ENCODE measurements at regions not wholly inside any gene's neighbourhood (a gene's known extent, or its start where the extent isn't known, plus 50 kb on each side); places are given as distances from the start of the nearest gene placed in this dataset.

DNA sequence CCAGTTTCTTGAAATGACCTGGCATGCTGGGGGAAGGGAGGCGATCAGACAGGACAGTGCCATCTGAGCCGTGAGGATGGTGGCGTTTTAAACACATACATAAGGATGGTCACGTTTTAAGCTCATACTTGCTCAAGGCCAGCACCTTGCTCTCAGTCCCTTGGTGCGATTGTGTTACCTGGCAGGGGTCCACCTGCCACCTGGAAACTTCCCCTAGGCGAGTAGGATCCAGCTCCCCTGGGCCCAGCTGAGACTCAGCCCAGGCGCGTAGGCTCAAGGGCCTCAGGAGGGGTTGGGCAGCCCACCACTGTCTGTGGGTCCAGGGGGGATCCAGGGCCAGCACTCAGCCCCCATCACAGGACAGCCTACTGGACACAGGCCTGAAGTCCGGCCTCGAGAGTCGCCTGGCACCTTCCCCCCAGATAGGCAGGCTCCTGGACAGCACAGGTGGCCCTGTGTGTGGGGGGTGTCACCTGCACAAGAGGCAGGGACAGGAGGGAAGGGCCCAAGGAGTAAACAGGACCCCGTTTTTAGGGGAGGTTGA lies 185.8 kb downstream of the BRD1 start:
- no peak for DNase-seq (ENCODE audit: low read depth)

DNA sequence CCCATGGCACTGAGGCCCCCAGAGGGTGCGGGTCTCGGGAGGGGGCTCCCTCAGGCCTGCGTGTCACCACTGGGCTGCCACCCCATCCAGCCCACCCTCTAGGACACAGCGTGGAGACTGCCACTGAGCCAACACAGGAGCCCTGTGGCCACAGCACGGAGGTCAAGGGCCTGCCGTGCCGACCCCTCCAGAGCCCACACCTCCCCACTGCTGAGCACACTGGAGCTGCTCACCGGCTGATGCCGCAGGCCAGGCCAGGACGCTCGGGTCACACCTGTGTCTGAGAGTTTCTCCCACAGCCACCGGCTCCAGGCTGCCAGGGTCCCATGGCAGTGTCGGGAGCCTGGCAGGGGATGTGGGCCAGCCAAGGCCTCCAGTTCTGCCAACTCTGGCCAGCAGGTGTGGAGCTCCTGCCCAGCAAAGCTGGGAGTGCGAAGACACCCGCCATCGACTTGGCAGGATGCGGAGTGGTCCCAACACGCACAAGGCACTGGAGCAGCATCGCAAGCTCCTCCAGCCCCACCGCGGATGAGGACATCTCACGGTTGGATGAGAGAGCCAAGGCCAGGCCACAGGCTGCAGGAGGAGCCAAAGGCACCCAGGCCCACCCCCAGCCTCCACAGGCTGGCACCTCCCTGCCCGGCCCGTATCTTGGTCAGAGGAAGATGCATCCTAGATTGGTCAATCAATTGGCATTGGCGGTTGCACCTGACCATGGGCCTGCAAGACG lies 187.1 kb downstream of the BRD1 start:
- no peak for DNase-seq (ENCODE audit: low read depth)

DNA sequence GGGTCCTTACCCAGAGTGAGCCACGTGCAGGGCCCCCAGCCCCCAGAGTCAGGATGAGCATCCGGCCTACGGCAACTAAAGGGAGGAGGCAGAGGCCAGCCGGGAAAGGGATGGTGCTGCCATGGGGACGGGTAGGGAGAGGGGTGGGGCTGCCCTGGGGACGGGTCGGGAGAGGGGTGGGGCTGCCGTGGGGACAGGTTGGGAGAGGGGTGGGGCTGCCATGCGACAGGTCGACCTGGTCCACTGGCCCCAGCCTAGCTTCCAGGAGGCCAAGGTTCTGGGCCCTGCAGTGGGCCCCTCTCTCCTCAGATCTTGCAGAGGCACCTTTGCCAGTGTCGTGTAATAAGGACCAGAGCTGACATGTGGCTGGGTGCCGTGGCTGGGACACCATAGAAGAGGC lies 187.7 kb downstream of the BRD1 start:
- no peak for DNase-seq (ENCODE audit: low read depth)

DNA sequence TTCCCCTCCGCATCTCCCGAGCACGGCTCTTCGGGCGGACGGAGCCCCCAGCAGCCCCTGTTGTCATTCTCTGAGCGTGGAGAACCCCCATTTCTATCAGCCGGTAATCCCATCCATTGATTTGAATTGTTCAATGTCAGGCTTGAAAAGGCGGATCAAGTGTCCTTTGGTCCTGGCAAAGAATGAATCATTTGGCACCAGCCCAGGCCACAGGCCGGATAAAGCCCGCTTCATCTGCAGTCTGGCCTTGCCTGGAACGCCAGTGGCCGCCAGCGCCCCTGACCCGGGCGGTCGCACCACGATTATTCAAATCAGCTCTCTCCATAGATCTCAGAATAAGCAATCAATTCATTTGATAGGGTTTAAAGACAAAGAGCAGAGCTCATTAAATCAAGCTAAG lies 188.9 kb downstream of the BRD1 start:
- DNase-seq (ENCODE audit: low read depth), result peak; percentile 63

DNA sequence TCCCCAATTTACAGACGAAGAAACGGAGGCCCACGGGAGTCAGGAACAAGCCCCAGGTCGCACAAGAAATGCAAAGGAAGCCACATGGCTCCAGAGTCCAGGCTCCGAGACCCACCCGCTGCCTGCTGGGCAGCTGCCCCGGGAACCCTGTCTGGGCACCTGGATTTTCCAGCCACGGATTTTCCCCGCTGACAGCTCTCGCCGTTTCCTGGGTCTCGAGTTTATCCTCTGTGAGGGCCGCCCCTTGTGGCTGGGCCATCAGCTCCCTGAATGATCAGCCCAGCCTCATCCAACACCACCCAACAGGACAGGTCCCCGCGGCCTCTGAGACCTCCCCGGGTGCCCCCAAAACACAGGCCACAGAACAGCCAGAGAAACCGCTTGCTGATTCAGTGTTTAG lies 189.7 kb downstream of the BRD1 start:
- no peak for DNase-seq (ENCODE audit: low read depth)

DNA sequence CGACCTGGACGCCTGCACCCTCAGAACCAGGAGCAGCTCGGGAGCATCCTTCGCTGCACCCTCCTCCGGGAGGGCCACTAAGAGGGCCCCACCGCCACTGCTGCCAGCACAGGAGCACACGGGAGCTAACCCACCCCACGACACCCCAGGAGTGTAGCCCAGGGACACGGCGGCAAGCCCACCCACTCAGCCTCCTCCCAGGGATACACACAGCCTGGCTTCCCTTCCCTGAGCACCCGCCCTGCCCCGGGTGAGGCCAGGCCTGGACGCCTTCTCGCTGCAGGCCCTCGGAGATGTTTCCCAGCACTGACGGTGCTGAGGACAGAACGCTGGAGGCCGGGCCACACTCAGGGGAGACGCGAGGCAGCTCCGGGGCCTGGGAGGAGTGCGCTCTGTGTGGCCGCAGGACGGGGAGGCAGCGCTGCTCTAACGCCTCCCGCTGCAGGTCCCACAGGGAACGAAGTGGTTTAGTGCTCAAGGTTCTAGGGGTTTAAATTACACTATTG lies 190.4 kb downstream of the BRD1 start:
- DNase-seq (ENCODE audit: low read depth), result no peak

DNA sequence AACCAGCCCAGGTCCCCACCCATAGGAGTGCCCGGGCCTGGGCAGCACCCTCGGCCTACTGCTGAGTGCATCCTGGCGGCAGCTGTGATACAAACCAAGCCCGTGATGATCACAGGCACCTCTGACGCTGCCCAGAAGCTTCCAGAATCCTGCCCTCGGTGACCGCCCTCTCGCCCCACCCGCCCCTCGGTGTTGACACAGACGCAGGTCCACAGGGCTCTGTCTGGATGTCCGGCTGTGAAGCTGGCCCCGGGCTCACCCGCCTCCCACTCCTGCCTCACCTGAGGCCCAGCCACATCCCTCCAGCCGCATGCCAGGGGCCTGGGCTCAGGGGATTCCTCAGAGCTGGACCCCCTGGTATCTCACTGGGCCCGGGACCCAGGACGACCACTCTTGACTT lies 191.0 kb downstream of the BRD1 start:
- DNase-seq (ENCODE audit: low read depth), result no peak

DNA sequence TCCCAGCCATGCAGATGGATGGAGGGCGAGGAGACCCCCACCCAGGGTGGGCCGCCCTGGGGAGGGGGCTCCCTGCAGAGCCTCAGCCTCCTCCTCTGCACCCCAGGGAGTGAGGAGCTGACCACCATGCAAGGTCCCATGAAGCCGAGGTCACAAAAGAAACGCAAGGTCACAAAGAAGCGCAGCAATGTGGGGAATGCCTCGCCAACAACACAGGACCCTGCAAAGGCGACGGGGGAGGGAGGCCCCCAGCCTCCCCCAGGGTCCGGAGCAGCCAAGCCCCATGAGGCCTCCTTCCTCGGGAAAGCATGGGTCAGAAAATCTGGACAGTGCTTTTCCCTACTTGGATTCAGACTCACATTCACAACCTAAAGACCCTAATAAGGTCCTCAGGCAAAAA lies 191.5 kb downstream of the BRD1 start:
- DNase-seq (ENCODE audit: low read depth), result no peak

DNA sequence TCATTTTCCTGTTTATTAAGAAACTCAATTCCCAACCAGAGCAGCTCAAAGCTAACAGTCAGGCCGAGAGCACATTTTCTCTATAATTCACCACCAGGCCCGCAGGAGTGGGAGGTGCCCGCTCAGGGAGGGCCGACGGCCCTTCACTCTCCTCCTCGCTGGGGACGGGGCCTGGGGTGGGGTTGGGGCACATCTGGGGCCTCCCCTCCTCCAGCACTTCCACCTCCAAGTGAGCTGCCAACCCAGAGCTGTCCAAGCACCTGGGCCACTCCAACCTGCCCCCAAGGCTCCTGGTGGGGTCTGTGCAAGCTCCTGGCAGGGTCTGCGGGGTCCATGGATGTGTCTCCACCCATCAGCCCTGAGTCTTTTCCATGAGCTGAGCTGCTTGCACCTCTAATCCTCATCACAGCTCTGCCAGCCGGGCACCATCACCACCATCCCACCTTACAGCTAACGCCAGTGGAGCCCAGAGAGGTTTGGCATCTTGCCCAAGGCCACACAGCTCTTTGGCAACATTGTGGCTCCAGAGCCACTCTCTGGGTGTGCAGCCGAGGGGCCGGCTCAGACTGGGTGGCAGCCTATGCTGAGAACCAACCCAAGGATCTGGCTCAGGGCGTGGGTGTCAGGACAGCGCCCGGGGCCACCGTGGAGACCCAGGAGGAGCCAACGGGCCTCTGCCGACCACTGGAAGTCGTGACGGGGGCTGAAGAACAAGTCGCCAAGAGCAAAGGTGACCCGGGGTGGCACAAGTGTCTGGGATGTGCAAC lies 193.5 kb downstream of the BRD1 start:
- no peak for DNase-seq (ENCODE audit: low read depth)

DNA sequence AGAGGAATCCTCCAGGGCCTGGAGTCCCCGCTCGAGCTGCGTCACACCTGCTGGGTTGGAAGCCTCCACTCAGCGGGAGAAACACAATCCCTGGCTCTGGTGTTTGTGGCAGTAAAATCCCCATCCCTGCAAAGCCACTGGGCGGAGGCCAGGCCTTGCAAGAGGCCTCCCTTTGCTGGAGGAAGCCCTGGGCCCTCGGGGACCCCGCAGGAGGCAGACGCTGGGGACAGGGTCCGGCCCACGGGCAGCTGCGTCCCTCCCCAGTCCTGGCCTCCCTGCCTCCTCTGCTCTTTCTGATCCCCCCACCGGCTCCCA lies 194.7 kb downstream of the BRD1 start:
- DNase-seq (ENCODE audit: low read depth), result no peak

DNA sequence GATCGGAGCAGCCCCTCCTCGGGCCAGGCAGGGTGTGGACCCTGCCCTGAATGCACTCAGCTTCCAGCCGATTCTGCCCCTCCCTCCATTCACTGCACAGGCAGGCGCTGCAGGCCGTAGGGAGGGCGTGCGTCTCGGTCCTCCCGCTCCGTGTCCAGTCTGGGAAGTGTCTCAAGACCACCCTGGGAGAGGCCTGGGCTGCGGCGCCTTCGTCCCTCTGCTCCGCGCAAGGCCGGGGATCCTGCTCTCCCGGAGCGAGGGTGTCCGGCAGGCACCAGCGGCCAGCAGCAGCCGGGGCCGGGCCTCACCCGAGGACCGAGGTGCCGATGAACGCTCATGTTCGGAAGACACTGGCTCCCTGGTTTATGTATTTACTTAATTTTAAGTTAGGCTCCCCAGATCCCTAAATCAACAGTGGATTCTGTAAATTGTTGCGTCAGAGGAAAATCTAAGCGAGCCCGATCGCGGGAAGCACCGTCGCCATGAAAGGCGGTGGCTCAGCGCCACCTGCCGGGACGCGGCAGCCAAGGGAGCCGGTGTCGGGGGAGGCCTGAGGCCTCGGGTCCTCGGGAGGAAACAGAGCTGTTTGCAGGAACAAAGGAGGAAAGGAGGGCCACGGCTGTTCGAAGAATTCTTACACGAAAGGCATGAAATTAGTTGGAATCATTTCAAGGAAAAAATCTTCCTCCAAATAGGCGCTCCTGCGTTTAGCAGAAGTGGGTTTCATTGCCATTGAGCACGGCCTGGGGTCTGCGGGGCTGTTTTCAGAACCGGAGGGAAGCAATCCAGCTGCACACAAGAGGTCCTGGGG lies 195.3 kb downstream of the BRD1 start:
- no peak for DNase-seq (ENCODE audit: low read depth)

DNA sequence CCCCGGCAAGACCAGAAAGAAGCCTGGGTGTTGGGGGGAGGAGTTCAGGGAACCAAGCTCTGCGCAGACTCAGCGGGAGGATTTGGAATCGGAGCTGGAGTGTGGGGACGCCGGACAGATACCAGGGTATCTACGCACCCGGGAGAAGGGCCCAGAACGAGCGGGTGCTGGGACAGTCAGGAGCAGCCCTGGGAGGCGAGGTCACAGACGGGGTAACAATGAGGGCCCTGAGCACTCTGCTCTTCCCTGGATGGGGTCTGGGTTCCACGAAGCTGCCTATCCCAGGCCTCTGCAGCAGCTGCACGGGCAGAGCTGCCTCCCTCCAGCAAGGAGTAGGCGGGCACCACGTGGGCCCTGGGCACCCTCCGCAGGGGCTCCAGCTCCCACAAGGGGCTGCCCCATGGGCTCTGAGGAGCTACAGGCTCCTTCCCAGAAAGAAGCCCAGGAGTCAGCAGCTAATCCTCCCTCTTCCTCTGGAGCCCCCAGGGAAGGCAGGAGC lies 197.2 kb downstream of the BRD1 start:
- DNase-seq (ENCODE audit: low read depth), result no peak

DNA sequence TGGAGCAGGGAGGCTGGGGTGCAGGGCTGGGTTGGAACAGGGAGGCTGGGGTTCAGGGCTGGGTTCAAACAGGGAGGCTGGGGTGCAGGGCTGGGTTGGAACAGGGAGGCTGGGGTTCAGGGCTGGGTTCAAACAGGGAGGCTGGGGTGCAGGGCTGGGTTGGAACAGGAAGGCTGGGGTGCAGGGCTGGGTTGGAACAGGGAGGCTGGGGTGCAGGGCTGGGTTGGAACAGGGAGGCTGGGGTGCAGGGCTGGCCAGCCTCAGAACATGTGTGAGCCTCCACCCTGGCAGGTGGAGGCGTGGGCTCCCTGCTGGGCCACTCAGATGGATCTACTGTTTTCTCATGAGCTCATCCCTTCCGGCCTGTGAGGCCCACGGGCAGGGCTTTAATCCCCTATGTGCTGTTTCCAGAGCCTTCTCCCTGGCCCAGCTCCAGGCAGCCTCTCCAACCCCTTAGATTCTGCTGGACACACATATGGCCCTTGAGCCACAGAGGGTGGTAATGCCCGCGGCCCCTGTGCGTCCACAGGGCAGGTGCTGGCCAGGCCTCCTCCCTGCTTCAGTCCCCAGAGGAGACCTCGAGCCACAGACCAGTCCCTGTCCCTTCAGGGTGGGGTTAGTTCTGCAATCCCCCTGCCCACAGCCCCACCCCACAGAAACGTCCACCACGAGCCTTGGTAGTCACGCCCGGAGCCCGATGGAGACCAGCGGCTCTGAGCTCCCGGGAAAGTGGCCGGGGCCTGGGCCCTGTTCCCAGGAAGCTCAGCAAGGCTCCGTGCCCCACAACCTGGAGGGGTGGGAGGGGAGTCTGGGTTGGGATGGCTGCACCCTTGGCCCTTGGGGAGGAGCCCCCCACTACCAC lies 197.9 kb downstream of the BRD1 start:
- peak; percentile 61 for DNase-seq (ENCODE audit: low read depth)

DNA sequence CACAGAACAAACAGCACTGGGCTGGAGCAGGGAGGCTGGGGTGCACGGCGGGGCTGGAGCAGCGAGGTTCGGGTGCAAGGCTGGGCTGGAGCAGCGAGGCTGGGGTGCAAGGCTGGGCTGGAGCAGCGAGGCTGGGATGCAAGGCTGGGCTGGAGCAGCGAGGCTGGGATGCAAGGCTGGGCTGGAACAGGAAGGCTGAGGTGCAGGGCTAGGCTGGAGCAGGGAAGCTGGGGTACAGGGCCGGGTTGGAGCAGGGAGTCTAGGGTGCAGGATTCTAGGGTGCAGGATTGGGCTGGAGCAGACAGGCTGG lies 198.5 kb downstream of the BRD1 start:
- no peak for DNase-seq (ENCODE audit: low read depth)

DNA sequence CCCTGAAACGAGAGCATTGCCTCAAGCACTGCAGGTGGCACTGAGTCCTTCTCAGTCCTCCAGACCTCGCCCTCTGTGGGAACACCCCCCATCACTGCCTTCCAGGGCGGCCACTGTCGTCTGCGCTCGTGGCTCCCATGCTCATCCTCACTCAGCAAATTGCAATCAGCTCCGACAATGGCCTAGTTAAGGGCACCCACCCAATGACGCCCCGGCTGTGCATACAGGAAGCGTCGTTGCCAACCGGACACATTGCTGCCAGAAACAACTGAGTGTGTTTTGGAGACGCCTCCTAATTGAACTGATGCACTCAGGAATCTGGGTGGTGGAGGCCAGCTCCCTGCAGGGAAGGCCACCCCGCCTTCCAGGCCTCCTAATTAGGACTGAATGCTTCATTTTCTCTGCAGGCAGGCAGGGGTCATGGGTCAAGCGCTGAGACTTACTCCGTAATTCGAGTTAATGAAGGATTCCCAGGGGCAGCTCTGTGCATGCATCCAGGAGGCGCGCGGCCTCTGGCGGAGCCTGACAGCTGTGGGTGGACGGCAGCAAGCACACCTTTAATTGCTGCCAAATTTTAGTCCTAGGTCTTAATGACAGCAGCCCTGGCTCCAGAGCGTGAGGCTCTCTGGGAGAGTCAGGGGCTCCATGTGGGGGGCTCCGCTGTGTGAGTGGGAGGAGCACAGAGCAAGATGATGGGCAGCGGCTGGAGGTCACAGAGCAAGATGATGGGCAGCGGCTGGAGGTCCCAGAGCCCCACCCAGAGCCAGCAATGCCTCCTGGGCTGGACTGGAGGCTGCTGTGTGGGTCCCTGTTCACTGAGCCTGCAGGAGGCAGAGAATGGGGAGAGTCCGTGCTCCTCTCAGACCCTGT lies 199.0 kb downstream of the BRD1 start:
- DNase-seq (ENCODE audit: low read depth), result no peak

DNA sequence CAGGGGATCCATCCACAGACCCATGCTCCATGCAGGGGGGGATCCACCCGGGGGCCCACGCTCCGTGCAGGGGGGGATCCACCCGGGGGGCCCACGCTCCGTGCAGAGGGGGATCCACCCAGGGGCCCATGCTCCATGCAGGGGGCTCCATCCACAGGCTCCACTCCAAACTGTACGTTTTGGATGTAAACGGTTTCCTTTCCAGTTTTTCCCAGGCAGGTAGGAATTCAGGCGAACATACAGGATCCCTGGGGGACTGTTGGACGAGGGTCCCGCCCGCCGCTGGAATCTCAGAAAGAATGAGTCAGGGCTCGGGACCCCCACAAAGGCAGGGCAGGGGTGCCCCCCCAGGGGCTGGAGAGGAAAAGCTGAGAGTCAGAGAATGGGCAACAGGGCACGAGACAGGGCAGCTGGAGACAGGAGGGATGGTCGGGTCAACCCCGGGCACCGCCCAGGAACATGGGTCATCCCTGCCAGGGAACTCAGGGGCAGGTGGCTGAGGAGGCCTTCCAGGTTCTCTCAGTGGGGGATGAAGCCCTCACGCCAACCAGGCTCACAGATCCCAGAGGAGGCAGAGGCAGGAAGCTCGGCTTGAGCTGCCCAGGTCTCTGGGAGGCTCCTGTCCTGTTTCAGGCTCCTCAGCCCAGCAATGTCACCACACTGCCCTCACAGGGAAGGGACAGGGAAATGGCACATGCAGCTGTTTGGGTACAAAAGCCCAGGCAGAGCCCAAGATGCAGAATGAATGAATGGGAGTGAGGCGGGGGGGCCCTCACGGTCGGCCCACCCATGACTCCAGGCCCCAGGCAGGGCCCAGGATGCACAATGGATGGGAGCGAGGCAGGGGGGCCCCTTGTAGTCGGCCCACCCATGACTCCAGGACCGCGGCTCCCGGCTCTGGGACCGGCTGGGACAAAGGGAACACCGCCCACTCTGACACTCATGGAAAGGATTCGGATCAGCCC lies 200.2 kb downstream of the BRD1 start:
- DNase-seq (ENCODE audit: low read depth), result no peak

DNA sequence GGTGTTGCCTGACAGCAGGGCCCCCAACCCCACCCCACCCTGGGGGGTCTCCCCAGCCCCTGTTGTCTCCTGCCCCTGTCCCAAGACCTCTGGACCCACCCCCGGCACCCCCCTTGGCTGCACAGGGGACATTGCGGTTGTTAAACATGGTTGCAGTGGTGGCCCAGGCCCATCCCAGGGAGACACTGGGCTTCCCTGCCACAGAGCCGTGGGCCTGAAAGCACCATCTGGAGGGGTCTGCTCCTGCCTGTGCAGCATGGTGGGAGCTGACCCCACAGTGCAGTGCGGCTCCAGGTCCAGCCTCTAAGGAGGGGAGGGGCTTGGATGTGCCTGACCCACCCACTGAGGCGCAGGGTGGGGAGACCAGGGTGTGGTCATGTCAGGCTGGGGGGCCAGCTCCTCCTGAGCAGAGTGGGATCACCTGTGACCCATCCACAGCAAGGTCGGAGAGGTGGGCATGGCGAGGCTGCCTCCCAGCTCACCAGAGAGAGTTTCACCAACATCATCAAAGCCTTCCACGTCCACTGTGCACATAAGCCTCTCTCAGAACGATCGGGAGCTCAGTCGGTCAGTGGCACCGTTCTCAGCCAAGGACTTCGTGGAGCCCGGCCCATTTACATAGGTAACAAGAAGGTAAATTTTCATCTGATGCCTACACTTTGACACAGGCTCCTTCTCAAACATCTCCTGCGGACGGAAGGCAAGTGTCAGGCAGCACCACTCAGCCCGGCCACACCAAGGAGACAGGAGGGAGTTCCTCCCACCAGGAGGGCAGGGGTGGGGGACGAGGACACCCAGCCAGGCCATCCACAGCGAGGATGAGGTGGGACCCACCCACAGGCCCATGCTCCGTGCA lies 201.1 kb downstream of the BRD1 start:
- no peak for DNase-seq (ENCODE audit: low read depth)
